ENCODE measurements at regions not wholly inside any gene's neighbourhood (a gene's known extent, or its start where the extent isn't known, plus 50 kb on each side); places are given as distances from the start of the nearest gene placed in this dataset.

GRCh38 chr1:82486969-82487368 lies 686.2 kb downstream of the ADGRL2 start:
- TF ChIP-seq CTCF (IDR thresholded peaks at IDR 0.05) (no peak), POLR2A (IDR thresholded peaks at IDR 0.05) (no peak)

Data from uterus (tissue), 2 donors.